ENCODE measurements at regions not wholly inside any gene's neighbourhood (a gene's known extent, or its start where the extent isn't known, plus 50 kb on each side); places are given as distances from the start of the nearest gene placed in this dataset.

GRCh38 chr3:194840661-194841514, 155.2 kb downstream of the FAM43A start:
- DNase-seq: peak; percentile 67
- H3F3A ChIP-seq (replicated peaks; ENCODE audit: insufficient read depth): no peaks in the 10 kb centered on the region

DNA sequence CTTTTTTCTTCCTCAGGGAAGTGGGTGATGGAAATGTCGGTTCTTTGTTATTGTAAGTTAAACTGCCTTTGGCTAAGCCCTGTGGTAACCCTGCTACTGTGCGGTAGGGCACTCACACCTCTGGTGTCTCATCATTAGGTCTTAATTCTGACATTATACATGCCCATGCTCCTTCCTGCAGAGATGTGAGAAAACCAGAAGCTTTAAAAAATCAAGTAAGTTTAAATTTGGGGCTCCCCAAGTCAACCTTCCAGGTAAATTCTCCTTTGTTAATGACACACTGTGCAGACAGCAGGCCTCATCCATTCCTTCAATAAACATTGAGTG, 155.8 kb downstream of the FAM43A start:
- no peaks in the 10 kb centered on the region for H3K79me2 ChIP-seq (ENCODE audit: insufficient read depth)
- WGBS (ENCODE audit: low lambda C conversion rate): 56% methylated on average over 2 of the region's 2 CpGs
- H3F3A ChIP-seq (replicated peaks; ENCODE audit: insufficient read depth): no peaks in the 10 kb centered on the region
- no peak overlapping the region for H3K4me2 ChIP-seq
- no peaks in the 10 kb centered on the region for H3K27me3 ChIP-seq (ENCODE audit: insufficient read depth)
- no peak overlapping the region for H3K9ac ChIP-seq
- CTCF ChIA-PET: no interaction called here
- H3K27ac ChIP-seq (ENCODE audit: low read depth in 2 of 2, low read length in 1 of 2): peak overlapping the region in 1 of 2 experiments; percentile 86; a peak in 2 of 4 replicates
- H4K20me1 ChIP-seq (ENCODE audit: insufficient read depth): no peaks in the 10 kb centered on the region
- DNase-seq: no peak
- no peaks in the 10 kb centered on the region for H3K36me3 ChIP-seq (replicated peaks in 1 of 2; ENCODE audit: control insufficient read depth in 1 of 2, insufficient read depth in 2 of 2, low read length in 1 of 2)
- no peak overlapping the region for H2AFZ ChIP-seq (ENCODE audit: low read depth)
- TF ChIP-seq ELF1 (IDR thresholded peaks at IDR 0.05) (no peak), TAF1 (IDR thresholded peaks at IDR 0.05; ENCODE audit: borderline replicate concordance, low read depth, low read length) (no peak), MXI1 (IDR thresholded peaks at IDR 0.05; ENCODE audit: low read depth, low read length) (no peak), USF2 (IDR thresholded peaks at IDR 0.05; ENCODE audit: borderline replicate concordance, low read depth, low read length) (no peak), FOXM1 (IDR thresholded peaks at IDR 0.05; ENCODE audit: low read depth) (no peak), YY1 (IDR thresholded peaks at IDR 0.05; ENCODE audit: low read depth) (no peak), SIN3A (IDR thresholded peaks at IDR 0.05; ENCODE audit: borderline replicate concordance, low read depth, low read length) (no peak), MAX (IDR thresholded peaks at IDR 0.05; ENCODE audit: low read depth) (no peak), RAD21 (IDR thresholded peaks at IDR 0.05; ENCODE audit: low read length) (no peak), JUND (IDR thresholded peaks at IDR 0.05) (no peak)
- TF ChIP-seq, protein P1, sequence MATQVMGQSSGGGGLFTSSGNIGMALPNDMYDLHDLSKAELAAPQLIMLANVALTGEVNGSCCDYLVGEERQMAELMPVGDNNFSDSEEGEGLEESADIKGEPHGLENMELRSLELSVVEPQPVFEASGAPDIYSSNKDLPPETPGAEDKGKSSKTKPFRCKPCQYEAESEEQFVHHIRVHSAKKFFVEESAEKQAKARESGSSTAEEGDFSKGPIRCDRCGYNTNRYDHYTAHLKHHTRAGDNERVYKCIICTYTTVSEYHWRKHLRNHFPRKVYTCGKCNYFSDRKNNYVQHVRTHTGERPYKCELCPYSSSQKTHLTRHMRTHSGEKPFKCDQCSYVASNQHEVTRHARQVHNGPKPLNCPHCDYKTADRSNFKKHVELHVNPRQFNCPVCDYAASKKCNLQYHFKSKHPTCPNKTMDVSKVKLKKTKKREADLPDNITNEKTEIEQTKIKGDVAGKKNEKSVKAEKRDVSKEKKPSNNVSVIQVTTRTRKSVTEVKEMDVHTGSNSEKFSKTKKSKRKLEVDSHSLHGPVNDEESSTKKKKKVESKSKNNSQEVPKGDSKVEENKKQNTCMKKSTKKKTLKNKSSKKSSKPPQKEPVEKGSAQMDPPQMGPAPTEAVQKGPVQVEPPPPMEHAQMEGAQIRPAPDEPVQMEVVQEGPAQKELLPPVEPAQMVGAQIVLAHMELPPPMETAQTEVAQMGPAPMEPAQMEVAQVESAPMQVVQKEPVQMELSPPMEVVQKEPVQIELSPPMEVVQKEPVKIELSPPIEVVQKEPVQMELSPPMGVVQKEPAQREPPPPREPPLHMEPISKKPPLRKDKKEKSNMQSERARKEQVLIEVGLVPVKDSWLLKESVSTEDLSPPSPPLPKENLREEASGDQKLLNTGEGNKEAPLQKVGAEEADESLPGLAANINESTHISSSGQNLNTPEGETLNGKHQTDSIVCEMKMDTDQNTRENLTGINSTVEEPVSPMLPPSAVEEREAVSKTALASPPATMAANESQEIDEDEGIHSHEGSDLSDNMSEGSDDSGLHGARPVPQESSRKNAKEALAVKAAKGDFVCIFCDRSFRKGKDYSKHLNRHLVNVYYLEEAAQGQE (IDR thresholded peaks at IDR 0.05; ENCODE audit: low read depth, low read length): no peak
- TF ChIP-seq, protein P2, sequence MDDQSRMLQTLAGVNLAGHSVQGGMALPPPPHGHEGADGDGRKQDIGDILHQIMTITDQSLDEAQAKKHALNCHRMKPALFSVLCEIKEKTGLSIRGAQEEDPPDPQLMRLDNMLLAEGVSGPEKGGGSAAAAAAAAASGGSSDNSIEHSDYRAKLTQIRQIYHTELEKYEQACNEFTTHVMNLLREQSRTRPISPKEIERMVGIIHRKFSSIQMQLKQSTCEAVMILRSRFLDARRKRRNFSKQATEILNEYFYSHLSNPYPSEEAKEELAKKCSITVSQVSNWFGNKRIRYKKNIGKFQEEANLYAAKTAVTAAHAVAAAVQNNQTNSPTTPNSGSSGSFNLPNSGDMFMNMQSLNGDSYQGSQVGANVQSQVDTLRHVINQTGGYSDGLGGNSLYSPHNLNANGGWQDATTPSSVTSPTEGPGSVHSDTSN (IDR thresholded peaks at IDR 0.05): no peak
- TF ChIP-seq, protein P3, sequence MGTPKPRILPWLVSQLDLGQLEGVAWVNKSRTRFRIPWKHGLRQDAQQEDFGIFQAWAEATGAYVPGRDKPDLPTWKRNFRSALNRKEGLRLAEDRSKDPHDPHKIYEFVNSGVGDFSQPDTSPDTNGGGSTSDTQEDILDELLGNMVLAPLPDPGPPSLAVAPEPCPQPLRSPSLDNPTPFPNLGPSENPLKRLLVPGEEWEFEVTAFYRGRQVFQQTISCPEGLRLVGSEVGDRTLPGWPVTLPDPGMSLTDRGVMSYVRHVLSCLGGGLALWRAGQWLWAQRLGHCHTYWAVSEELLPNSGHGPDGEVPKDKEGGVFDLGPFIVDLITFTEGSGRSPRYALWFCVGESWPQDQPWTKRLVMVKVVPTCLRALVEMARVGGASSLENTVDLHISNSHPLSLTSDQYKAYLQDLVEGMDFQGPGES (IDR thresholded peaks at IDR 0.05; ENCODE audit: low read depth, low read length): no peak
- no peaks in the 10 kb centered on the region for H3K9me3 ChIP-seq
- no peaks in the 10 kb centered on the region for H3K9me2 ChIP-seq
- no peak overlapping the region for H3K4me3 ChIP-seq (ENCODE audit: low read depth in 2 of 2, low read length in 1 of 2)
- POLR2A ChIA-PET: interaction anchor here (1.2 kb wide), 1 partner anchor 30 kb away, joined by 3 read pairs; no protein-coding TSS in a partner anchor
- peaks cover 0 to 24% of the 10 kb centered on the region in 2 experiments; a peak in 1 of 4 replicates for H3K4me1 ChIP-seq (ENCODE audit: control insufficient read depth in 1 of 2, insufficient read depth in 2 of 2, low read depth in 1 of 2, low read length in 1 of 2)

More at GRCh38 chr3:194840661-194841514, 155.2 kb downstream of the FAM43A start:
- Histone ChIP-seq H3K27ac (ENCODE audit: low read depth in 2 of 2, low read length in 1 of 2) (peak overlapping the region in 1 of 2 experiments; percentile 86; a peak in 2 of 4 replicates), H3K27me3 (ENCODE audit: insufficient read depth) (no peaks in the 10 kb centered on the region), H4K20me1 (ENCODE audit: insufficient read depth) (no peaks in the 10 kb centered on the region), H3K9me3 (no peaks in the 10 kb centered on the region), H3K9ac (no peak overlapping the region), H3K4me2 (no peak overlapping the region), H3K9me2 (no peaks in the 10 kb centered on the region), H3K79me2 (ENCODE audit: insufficient read depth) (no peaks in the 10 kb centered on the region), H3K4me3 (ENCODE audit: low read depth in 2 of 2, low read length in 1 of 2) (no peak overlapping the region), H3K36me3 (replicated peaks in 1 of 2; ENCODE audit: control insufficient read depth in 1 of 2, insufficient read depth in 2 of 2, low read length in 1 of 2) (no peaks in the 10 kb centered on the region), H2AFZ (ENCODE audit: low read depth) (no peak overlapping the region), H3K4me1 (ENCODE audit: control insufficient read depth in 1 of 2, insufficient read depth in 2 of 2, low read depth in 1 of 2, low read length in 1 of 2) (peaks cover 0 to 26% of the 10 kb centered on the region in 2 experiments; a peak in 1 of 4 replicates)
- 55% methylated on average over 20 of the region's 21 CpGs for WGBS (ENCODE audit: low lambda C conversion rate)
- TF ChIP-seq POLR2AphosphoS5 (IDR thresholded peaks at IDR 0.05; ENCODE audit: low read depth, low read length) (no peak), ELF1 (IDR thresholded peaks at IDR 0.05) (no peak), FOSL2 (IDR thresholded peaks at IDR 0.05; ENCODE audit: borderline replicate concordance, low read depth) (no peak), NRF1 (IDR thresholded peaks at IDR 0.05; ENCODE audit: low read depth, low read length) (no peak), EZH2phosphoT487 (IDR thresholded peaks at IDR 0.05; ENCODE audit: borderline replicate concordance, low read depth) (no peak), USF2 (IDR thresholded peaks at IDR 0.05; ENCODE audit: borderline replicate concordance, low read depth, low read length) (no peak), RAD21 (IDR thresholded peaks at IDR 0.05; ENCODE audit: low read length) (0 out of 2 replicates have a peak, but pooled peaks have one; percentile 2), JUND (IDR thresholded peaks at IDR 0.05) (no peak), GATA2 (CRISPR knock-in tag; IDR thresholded peaks at IDR 0.05) (0 out of 2 replicates have a peak, but pooled peaks have one; percentile 20), MXI1 (IDR thresholded peaks at IDR 0.05; ENCODE audit: low read depth, low read length) (no peak)
- CTCF ChIA-PET: interaction anchor here (0.5 to 1.4 kb wide), 3 partner anchors 30 to 383 kb away, joined by 3 read pairs; no protein-coding TSS in a partner anchor
- POLR2A ChIA-PET: interaction anchor here (1.2 kb wide), 1 partner anchor 31 kb away, joined by 3 read pairs; no protein-coding TSS in a partner anchor
